IMR-90 (cell line): ENCODE measurements at regions not wholly inside any gene's neighbourhood (a gene's known extent, or its start where the extent isn't known, plus 50 kb on each side); places are given as distances from the start of the nearest gene placed in this dataset.

Experiments used
- ATAC-seq: fragments of 200-7000 bp; cut with Tn5 transposase; 2 replicates; pipeline ENCODE4 v1.9.1; 2020; ENCODE audit warnings: low read depth, mild to moderate bottlenecking, moderate library complexity
- BruUV-seq: library from RNA; stranded (reverse); fragments of 400-500 nt; replicated peaks from 2 replicates; lab custom pipeline; 2021; lab: Mats Ljungman, UMichigan
- CTCF ChIA-PET: fragments of 300-600 bp; formaldehyde crosslinking; extraction: SDS; loops from one replicate; lab custom pipeline; 2021; ENCODE audit warnings: antibody characterized with exemption; lab: Yijun Ruan, JAX
- POLR2A ChIA-PET: fragments of 300-600 bp; sonication (Branson Sonifier 250); formaldehyde crosslinking; loops from one replicate; lab custom pipeline; 2022; ENCODE audit warnings: antibody characterized with exemption; ENCODE audit not compliant: unreplicated experiment; lab: Charles Lee
- DNase-seq: peaks from one replicate; pipeline ENCODE4 v3.0.0; 2013
- H2AFZ ChIP-seq: replicated peaks from 2 replicates; pipeline ENCODE3; 2013; ENCODE audit warnings: low read length, mild to moderate bottlenecking; ENCODE audit not compliant: poor library complexity
- H2AK5ac ChIP-seq: 2 replicates; pipeline ENCODE4 v1.6.1; 2013; ENCODE audit warnings: low read depth, low read length, inconsistent platforms
- H2AK9ac ChIP-seq: replicated peaks from 2 replicates; pipeline ENCODE3; 2013; ENCODE audit warnings: mild to moderate bottlenecking, low read depth, low read length, moderate library complexity; ENCODE audit not compliant: poor library complexity
- H2BK120ac ChIP-seq: 2 replicates; pipeline ENCODE4 v1.6.1; 2013; ENCODE audit warnings: low read depth, low read length, inconsistent platforms
- H2BK15ac ChIP-seq: 3 replicates; pipeline ENCODE4 v1.6.1; 2013; ENCODE audit warnings: low read depth, low read length, inconsistent platforms
- H2BK20ac ChIP-seq: 2 replicates; pipeline ENCODE4 v1.6.1; 2013; ENCODE audit warnings: low read depth, mild to moderate bottlenecking, inconsistent platforms, low read length, moderate library complexity
- H2BK5ac ChIP-seq: 2 replicates; pipeline ENCODE4 v1.6.1; 2013; ENCODE audit warnings: mild to moderate bottlenecking, low read depth, low read length, inconsistent platforms; ENCODE audit not compliant: poor library complexity, severe bottlenecking
- H3K14ac ChIP-seq: replicated peaks from 2 replicates; pipeline ENCODE4 v1.6.1; 2013; ENCODE audit warnings: low read depth, low read length, inconsistent platforms
- H3K18ac ChIP-seq: 2 replicates; pipeline ENCODE4 v1.6.1; 2013; ENCODE audit warnings: low read depth, low read length, control low read depth
- H3K23ac ChIP-seq: 2 replicates; pipeline ENCODE4 v1.6.1; 2013; ENCODE audit warnings: low read depth, low read length, inconsistent platforms
- H3K27ac ChIP-seq: 2 replicates; pipeline ENCODE4 v1.5.1; 2013; ENCODE audit warnings: mild to moderate bottlenecking, control low read depth, low read length; ENCODE audit not compliant: insufficient read depth
- H3K27me3 ChIP-seq: 2 replicates; pipeline ENCODE4 v1.6.1; 2013; ENCODE audit warnings: low read length; ENCODE audit not compliant: control insufficient read depth, insufficient read depth
- H3K36me3 ChIP-seq: 2 replicates; pipeline ENCODE4 v1.6.1; 2013; ENCODE audit warnings: low read length, mixed read lengths; ENCODE audit not compliant: control insufficient read depth, insufficient read depth
- H3K4ac ChIP-seq: 2 replicates; pipeline ENCODE4 v1.6.1; 2013; ENCODE audit warnings: low read depth, low read length, inconsistent platforms
- H3K4me1 ChIP-seq: 2 replicates; pipeline ENCODE4 v1.6.1; 2013; ENCODE audit warnings: low read length, mixed read lengths; ENCODE audit not compliant: control insufficient read depth, insufficient read depth
- H3K4me2 ChIP-seq: 2 replicates; pipeline ENCODE4 v1.6.1; 2013; ENCODE audit warnings: low read depth, mild to moderate bottlenecking, control low read depth, low read length, moderate library complexity
- H3K4me3 ChIP-seq: 2 replicates; pipeline ENCODE4 v1.5.1; 2013; ENCODE audit warnings: low read depth, mild to moderate bottlenecking, control low read depth, low read length, moderate library complexity; ENCODE audit not compliant: insufficient read depth
- H3K56ac ChIP-seq: 2 replicates; pipeline ENCODE4 v1.6.1; 2013; ENCODE audit warnings: low read length, inconsistent platforms; ENCODE audit not compliant: insufficient read depth; ENCODE audit errors: extremely low read depth
- H3K79me1 ChIP-seq, 2 experiments: 2 replicates each; pipeline ENCODE4 v1.6.1; 2013; ENCODE audit warnings: low read length in 2 of 2, inconsistent platforms in 1 of 2, low read depth in 1 of 2
- H3K9ac ChIP-seq: 2 replicates; pipeline ENCODE4 v1.6.1; 2013; ENCODE audit warnings: low read depth, low read length, control low read depth
- H3K9me1 ChIP-seq: 2 replicates; pipeline ENCODE4 v1.6.1; 2013; ENCODE audit warnings: low read length, inconsistent platforms; ENCODE audit not compliant: insufficient read depth
- H3K9me3 ChIP-seq: 2 replicates; pipeline ENCODE4 v1.6.1; 2013; ENCODE audit warnings: low read length; ENCODE audit not compliant: control insufficient read depth, insufficient read depth
- H4K20me1 ChIP-seq: 2 replicates; pipeline ENCODE4 v1.6.1; 2013; ENCODE audit warnings: low read length, inconsistent platforms; ENCODE audit not compliant: insufficient read depth
- H4K5ac ChIP-seq: 2 replicates; pipeline ENCODE4 v1.6.1; 2013; ENCODE audit warnings: mild to moderate bottlenecking, low read depth, low read length, control low read depth
- H4K8ac ChIP-seq, 2 experiments: 2 replicates each; pipeline ENCODE4 v1.6.1; 2013; ENCODE audit warnings: low read depth in 2 of 2, low read length in 2 of 2, control low read depth in 1 of 2, inconsistent platforms in 1 of 2
- H4K91ac ChIP-seq: 2 replicates; pipeline ENCODE4 v1.6.1; 2013; ENCODE audit warnings: low read depth, low read length, inconsistent platforms; ENCODE audit not compliant: insufficient read depth
- CEBPB ChIP-seq: IDR thresholded peaks from 2 replicates; pipeline ENCODE4 v1.6.1; 2012; ENCODE audit warnings: low read depth, low read length, improper control_type of control experiment
- CHD1 ChIP-seq: IDR thresholded peaks from 2 replicates; pipeline ENCODE4 v1.6.1; 2012; ENCODE audit warnings: low read depth, low read length, improper control_type of control experiment
- CTCF ChIP-seq: conservative IDR thresholded peaks from 2 replicates; pipeline ENCODE4 v1.5.1; 2012; ENCODE audit warnings: mild to moderate bottlenecking, low read depth, low read length, improper control_type of control experiment
- FOS ChIP-seq: fragments of 150-350 bp; IDR thresholded peaks from 2 replicates; pipeline ENCODE4 v1.6.1; 2016; ENCODE audit warnings: low read depth, low read length
- MAZ ChIP-seq: IDR thresholded peaks from 2 replicates; pipeline ENCODE4 v1.6.1; 2012; ENCODE audit warnings: low read depth, mild to moderate bottlenecking, low read length, improper control_type of control experiment, moderate library complexity, borderline replicate concordance
- NFE2L2 ChIP-seq: fragments of 150-350 bp; IDR thresholded peaks from 2 replicates; pipeline ENCODE4 v1.6.1; 2016; ENCODE audit warnings: low read depth, mild to moderate bottlenecking, low read length
- POLR2A ChIP-seq: IDR thresholded peaks from 2 replicates; pipeline ENCODE4 v1.6.1; 2012; ENCODE audit warnings: mild to moderate bottlenecking, low read depth, low read length
- RAD21 ChIP-seq: IDR thresholded peaks from 2 replicates; pipeline ENCODE4 v1.6.1; 2012; ENCODE audit warnings: low read length, improper control_type of control experiment
- RCOR1 ChIP-seq: IDR thresholded peaks from 2 replicates; pipeline ENCODE4 v1.6.1; 2012; ENCODE audit warnings: mild to moderate bottlenecking, low read length, improper control_type of control experiment; ENCODE audit not compliant: insufficient replicate concordance
- WGBS, 2 experiments: methylation state at CpG; one replicate each; pipeline versions ENCODE4 v1.1.5 to v1.1.7; 2013; ENCODE audit warnings: missing lambda C conversion rate in 2 of 2; ENCODE audit not compliant: insufficient read length in 1 of 2; ENCODE audit errors: extremely low coverage in 2 of 2; 5-methylcytosine and 5-hydroxymethylcytosine counted together
- dilution Hi-C: fragments of 300-500 bp; cut with HindIII; formaldehyde crosslinking; loops from one replicate; pipeline ENCODE4 v1.14.3; 2018; ENCODE audit warnings: low sequenced_read_pairs; ENCODE audit not compliant: unreplicated experiment
- in situ Hi-C: fragments of 300-500 bp; cut with MboI; formaldehyde crosslinking; loops from 3 replicates; pipeline ENCODE4 v1.14.3; 2019; ENCODE audit warnings: low sequenced_read_pairs, inconsistent platforms, mixed read lengths
- intact Hi-C: fragments of 100-400 bp; cut with micrococcal nuclease; formaldehyde crosslinking; loops from 2 replicates; pipeline ENCODE4 v1.10.0; 2022
- TF ChIP-seq, protein P1 (sequence below): fragments of 150-350 bp; IDR thresholded peaks from 2 replicates; pipeline ENCODE4 v1.6.1; 2017; ENCODE audit warnings: mild to moderate bottlenecking, antibody characterized with exemption, low read length, low read depth
- TF ChIP-seq, protein P2 (sequence below): fragments of 150-350 bp; IDR thresholded peaks from 2 replicates; pipeline ENCODE4 v1.6.1; 2016; ENCODE audit warnings: low read depth, mild to moderate bottlenecking, low read length, moderate library complexity, borderline replicate concordance

DNA sequence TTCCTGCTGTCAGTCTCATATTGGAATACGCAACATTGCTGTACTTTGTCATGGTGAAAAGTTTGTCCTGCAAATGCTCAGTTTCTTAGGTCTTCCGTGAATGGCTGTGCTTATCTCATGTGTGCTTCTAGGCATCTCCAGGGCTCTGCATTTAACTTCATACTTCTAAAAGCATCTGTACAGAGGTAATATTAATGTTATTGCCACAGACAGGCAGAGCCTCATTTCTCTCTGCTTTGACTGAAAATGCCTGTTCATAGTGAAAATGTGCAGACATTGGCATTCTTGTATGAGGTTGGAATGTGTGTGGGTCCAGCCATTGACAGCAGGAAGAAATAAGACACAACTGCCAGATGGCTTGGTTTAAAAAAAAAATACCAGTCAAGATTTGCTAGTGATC lies 140.1 kb upstream of the TTC29 start:
- H4K20me1 ChIP-seq: no peaks in the 10 kb centered on the region
- no peaks in the 10 kb centered on the region for H3K36me3 ChIP-seq
- H2BK15ac ChIP-seq: no peak overlapping the region
- H3K23ac ChIP-seq: no peak overlapping the region
- H3K4me1 ChIP-seq: peaks cover 2% of the 10 kb centered on the region; the same call in 1 of the 2 replicates
- H3K14ac ChIP-seq: no peak overlapping the region
- H4K8ac ChIP-seq: no peak overlapping the region
- TF ChIP-seq, protein P1, sequence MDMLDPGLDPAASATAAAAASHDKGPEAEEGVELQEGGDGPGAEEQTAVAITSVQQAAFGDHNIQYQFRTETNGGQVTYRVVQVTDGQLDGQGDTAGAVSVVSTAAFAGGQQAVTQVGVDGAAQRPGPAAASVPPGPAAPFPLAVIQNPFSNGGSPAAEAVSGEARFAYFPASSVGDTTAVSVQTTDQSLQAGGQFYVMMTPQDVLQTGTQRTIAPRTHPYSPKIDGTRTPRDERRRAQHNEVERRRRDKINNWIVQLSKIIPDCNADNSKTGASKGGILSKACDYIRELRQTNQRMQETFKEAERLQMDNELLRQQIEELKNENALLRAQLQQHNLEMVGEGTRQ: no peak
- TF ChIP-seq RCOR1 (no peak), CHD1 (no peak), FOS (no peak), CEBPB (no peak), CTCF (no peak), NFE2L2 (no peak), RAD21 (no peak), MAZ (no peak), POLR2A (no peak)
- TF ChIP-seq, protein P2, sequence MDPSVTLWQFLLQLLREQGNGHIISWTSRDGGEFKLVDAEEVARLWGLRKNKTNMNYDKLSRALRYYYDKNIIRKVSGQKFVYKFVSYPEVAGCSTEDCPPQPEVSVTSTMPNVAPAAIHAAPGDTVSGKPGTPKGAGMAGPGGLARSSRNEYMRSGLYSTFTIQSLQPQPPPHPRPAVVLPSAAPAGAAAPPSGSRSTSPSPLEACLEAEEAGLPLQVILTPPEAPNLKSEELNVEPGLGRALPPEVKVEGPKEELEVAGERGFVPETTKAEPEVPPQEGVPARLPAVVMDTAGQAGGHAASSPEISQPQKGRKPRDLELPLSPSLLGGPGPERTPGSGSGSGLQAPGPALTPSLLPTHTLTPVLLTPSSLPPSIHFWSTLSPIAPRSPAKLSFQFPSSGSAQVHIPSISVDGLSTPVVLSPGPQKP: no peak
- H2AK9ac ChIP-seq: no peak overlapping the region
- no peak overlapping the region for H3K18ac ChIP-seq
- peaks cover 6% of the 10 kb centered on the region for H3K27me3 ChIP-seq
- in situ Hi-C loops (no loop called here), dilution Hi-C loops (no loop called here), intact Hi-C loops (no loop called here)
- no peak overlapping the region for H2BK20ac ChIP-seq
- H3K27ac ChIP-seq: no peak overlapping the region
- H4K91ac ChIP-seq: no peak overlapping the region
- ChIA-PET CTCF (no interaction called here), POLR2A (no interaction called here)
- no peak overlapping the region for H4K5ac ChIP-seq
- H2AK5ac ChIP-seq: no peak overlapping the region
- ATAC-seq (no peak; the same call in 1 of the 2 replicates), DNase-seq (no peak)
- no CpG with 5 or more reads among the region's 2 CpGs for WGBS, 2 experiments
- H3K4ac ChIP-seq: no peak overlapping the region
- no peak overlapping the region for H2BK120ac ChIP-seq
- no peak overlapping the region for H3K4me3 ChIP-seq
- no peak overlapping the region for H3K4me2 ChIP-seq
- no peaks in the 10 kb centered on the region for H3K9me1 ChIP-seq
- H2AFZ ChIP-seq: no peak overlapping the region
- no peaks in the 10 kb centered on the region for H3K9me3 ChIP-seq
- H3K56ac ChIP-seq: no peak overlapping the region
- no peak overlapping the region for H2BK5ac ChIP-seq
- no peaks in the 10 kb centered on the region for H3K79me1 ChIP-seq
- no peak overlapping the region for H3K9ac ChIP-seq
- BruUV-seq: no TSS peak
